K562 (cell line): ENCODE measurements at regions not wholly inside any gene's neighbourhood (a gene's known extent, or its start where the extent isn't known, plus 50 kb on each side); places are given as distances from the start of the nearest gene placed in this dataset.

Source experiments
- ATAC-seq: fragments of 200-7000 bp; cut with Tn5 transposase; 3 replicates; pipeline ENCODE4 v1.9.1; 2020; ENCODE audit warnings: moderate library complexity
- BruUV-seq: library from RNA; stranded (reverse); fragments of 400-500 nt; replicated peaks from 2 replicates; lab custom pipeline; 2021; lab: Mats Ljungman, UMichigan
- CTCF ChIA-PET: fragments of 300-600 bp; formaldehyde crosslinking; extraction: SDS; loops from one replicate; lab custom pipeline; 2021; ENCODE audit warnings: low intra/inter-chr PET ratio; lab: Yijun Ruan, JAX
- POLR2A ChIA-PET: fragments of 300-600, 350-650 bp; sonication (Branson Sonifier 250); formaldehyde crosslinking; extraction: SDS; loops from one replicate; lab custom pipeline; 2021; ENCODE audit warnings: antibody characterized with exemption, inconsistent platforms; lab: Yijun Ruan, JAX
- DNase-seq, 4 experiments: peaks; one replicate each; pipeline versions ENCODE4 v3.0.0 to v3.0.0-alpha.2; 2011 to 2018; ENCODE audit warnings: low spot score in 3 of 4, mixed read lengths in 3 of 4; ENCODE audit errors: extremely low read depth in 1 of 4
- FAIRE-seq: peaks from 2 replicates; lab custom pipeline; 2011; peaks lifted over from hg19 to GRCh38; lab: Jason Lieb, UNC
- H2AFZ ChIP-seq: 2 replicates; pipeline ENCODE4 v1.6.0; 2011; ENCODE audit warnings: low read depth, low read length, control low read depth, inconsistent platforms
- H3K27ac ChIP-seq: fragments of 200-600 bp; 3 replicates; pipeline ENCODE4 v1.8.0; 2011; ENCODE audit warnings: low read depth, mild to moderate bottlenecking, control low read depth, inconsistent platforms, low read length, moderate library complexity, mixed read lengths; ENCODE audit errors: extremely low read depth
- H3K27me3 ChIP-seq, 2 experiments: fragments of 300-600 bp in 1 of 2; 2 replicates in 1 of 2; 3 replicates in 1 of 2; pipeline versions ENCODE4 v1.6.0 to v1.8.0; 2011; ENCODE audit warnings: inconsistent platforms in 2 of 2, low read length in 2 of 2, mild to moderate bottlenecking in 1 of 2, mixed read lengths in 1 of 2, moderate library complexity in 1 of 2; ENCODE audit not compliant: control insufficient read depth in 2 of 2, insufficient read depth in 2 of 2
- H3K36me3 ChIP-seq: fragments of 300-600 bp; 3 replicates; pipeline ENCODE4 v1.8.0; 2011; ENCODE audit warnings: mild to moderate bottlenecking, low read length, inconsistent platforms; ENCODE audit not compliant: control insufficient read depth, insufficient read depth
- H3K4me1 ChIP-seq, 2 experiments: fragments of 200-600 bp in 1 of 2; replicated peaks in 1 of 2; 2 replicates in 1 of 2; 3 replicates in 1 of 2; pipeline versions ENCODE4 v1.5.1 to v1.8.0; 2011; ENCODE audit warnings: inconsistent platforms in 2 of 2, low read length in 2 of 2, mild to moderate bottlenecking in 1 of 2, mixed read lengths in 1 of 2, moderate library complexity in 1 of 2; ENCODE audit not compliant: control insufficient read depth in 2 of 2, insufficient read depth in 2 of 2
- H3K4me2 ChIP-seq: 2 replicates; pipeline ENCODE4 v1.6.1; 2011; ENCODE audit warnings: low read length, control low read depth, inconsistent platforms, mixed read lengths; ENCODE audit not compliant: insufficient read depth
- H3K4me3 ChIP-seq: fragments of 200-600 bp; sonication (generic), shearing (Covaris generic); 2 replicates; pipeline ENCODE4 v1.5.1; 2016; ENCODE audit warnings: control low read depth, inconsistent platforms
- H3K79me2 ChIP-seq: fragments of 200-600 bp; 3 replicates; pipeline ENCODE4 v1.8.0; 2011; ENCODE audit warnings: low read length, inconsistent platforms; ENCODE audit not compliant: control insufficient read depth, insufficient read depth
- H3K9ac ChIP-seq, 2 experiments: 2 replicates each; pipeline versions ENCODE4 v1.6.0 to v1.6.1; 2011; ENCODE audit warnings: low read depth in 2 of 2, low read length in 2 of 2, control low read depth in 1 of 2, inconsistent platforms in 1 of 2, mild to moderate bottlenecking in 1 of 2, mixed read lengths in 1 of 2; ENCODE audit not compliant: insufficient read depth in 1 of 2
- H3K9me1 ChIP-seq: one replicate; pipeline ENCODE4 v1.6.0; 2011; ENCODE audit warnings: inconsistent platforms, mild to moderate bottlenecking, low read length, moderate library complexity; ENCODE audit not compliant: control insufficient read depth, insufficient read depth
- H3K9me3 ChIP-seq: replicated peaks from 2 replicates; pipeline ENCODE4 v1.5.1; 2011; ENCODE audit warnings: low read depth, low read length, inconsistent platforms; ENCODE audit not compliant: control insufficient read depth, insufficient read depth
- H4K20me1 ChIP-seq: replicated peaks from 2 replicates; pipeline ENCODE4 v1.6.1; 2011; ENCODE audit warnings: low read length, inconsistent platforms, mixed read lengths; ENCODE audit not compliant: control insufficient read depth, insufficient read depth
- GATAD2A ChIP-seq: fragments of 450-650 bp; IDR thresholded peaks from 2 replicates; pipeline ENCODE4 v1.6.1; 2017
- MBD2 ChIP-seq: sonication (generic); IDR thresholded peaks from 2 replicates; pipeline ENCODE4 v1.6.1; 2016; ENCODE audit warnings: low read depth, borderline replicate concordance
- PHF21A ChIP-seq: fragments of 450-650 bp; IDR thresholded peaks from 2 replicates; pipeline ENCODE4 v1.6.1; 2017; ENCODE audit warnings: low read depth, borderline replicate concordance
- SNIP1 ChIP-seq: fragments of 450-650 bp; IDR thresholded peaks from 2 replicates; pipeline ENCODE4 v1.7.1; 2017; ENCODE audit warnings: low read depth, mild to moderate bottlenecking
- STAG1 ChIP-seq: sonication (generic); formaldehyde crosslinking; IDR thresholded peaks from 2 replicates; pipeline ENCODE4 v1.5.0; 2020; ENCODE audit warnings: missing genetic modification reagents, borderline replicate concordance
- TRIM24 ChIP-seq, 2 experiments: fragments of 450-650 bp; IDR thresholded peaks; 2 replicates each; pipeline ENCODE4 v1.6.1; 2016
- ZC3H4 ChIP-seq: sonication (generic); formaldehyde crosslinking; IDR thresholded peaks from 2 replicates; pipeline ENCODE4 v1.9.0; 2021; ENCODE audit warnings: missing genetic modification reagents, borderline replicate concordance
- ZKSCAN1 ChIP-seq: fragments of 150-350 bp; IDR thresholded peaks from 2 replicates; pipeline ENCODE4 v1.6.1; 2016; ENCODE audit warnings: low read depth, low read length
- ZNF124 ChIP-seq: sonication (generic); formaldehyde crosslinking; IDR thresholded peaks from 2 replicates; pipeline ENCODE4 v1.8.1; 2022; ENCODE audit warnings: missing genetic modification reagents
- ZNF24 ChIP-seq: fragments of 450-650 bp; IDR thresholded peaks from 2 replicates; pipeline ENCODE4 v1.6.1; 2016
- ZNF354B ChIP-seq: fragments of 250-450 bp; sonication (Bioruptor Pico); IDR thresholded peaks from 2 replicates; pipeline ENCODE4 v1.4.0; 2020
- ZNF445 ChIP-seq: fragments of 250-450 bp; sonication (Bioruptor Pico); IDR thresholded peaks from 2 replicates; pipeline ENCODE4 v1.4.0; 2020; ENCODE audit warnings: low read depth, mild to moderate bottlenecking, moderate library complexity
- ZNF75A ChIP-seq: fragments of 450-650 bp; formaldehyde crosslinking; IDR thresholded peaks from 2 replicates; pipeline ENCODE4 v1.4.0; 2020; ENCODE audit warnings: mild to moderate bottlenecking
- WGBS: fragments of 100-300 bp; shearing (Covaris generic); methylation state at CpG from one replicate; pipeline ENCODE4 v1.1.6; 2016; ENCODE audit warnings: low coverage, mixed read lengths; ENCODE audit not compliant: insufficient coverage; ENCODE audit errors: missing lambda C conversion rate; 5-methylcytosine and 5-hydroxymethylcytosine counted together
- in situ Hi-C: fragments of 300-500 bp; cut with MboI; formaldehyde crosslinking; loops from 4 replicates; pipeline ENCODE4 v1.15.0; 2018; ENCODE audit warnings: inconsistent platforms, mixed read lengths
- intact Hi-C: fragments of 100-400 bp; cut with micrococcal nuclease; formaldehyde crosslinking; loops from 2 replicates; pipeline ENCODE4 v1.14.2; 2022
- TF ChIP-seq, protein P1 (sequence below): sonication (generic); formaldehyde crosslinking; IDR thresholded peaks from 2 replicates; pipeline ENCODE4 v1.5.0; 2020; ENCODE audit warnings: missing genetic modification reagents

DNA sequence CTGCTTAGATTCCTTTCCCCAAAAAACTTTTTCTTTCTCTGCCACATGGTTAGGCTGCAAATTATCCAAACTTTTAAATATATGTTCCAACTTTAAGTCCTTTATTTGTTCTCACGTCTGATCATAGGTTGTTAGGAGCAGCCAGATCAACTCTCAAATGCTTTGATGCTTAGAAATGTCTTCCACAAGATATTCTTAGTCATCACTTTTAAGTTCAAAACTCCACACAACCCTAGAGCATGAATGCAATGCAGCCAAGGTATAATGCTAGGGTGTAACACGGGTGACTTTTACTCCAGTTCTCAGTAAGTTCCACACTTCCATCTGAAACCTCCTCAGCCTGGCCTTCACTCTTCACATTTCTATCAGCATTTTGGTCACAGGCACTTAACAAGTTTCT, 987.5 kb downstream of the DCDC2C start:
- in situ Hi-C loops (no loop called here), intact Hi-C loops (no loop called here)
- no peak overlapping the region for H3K27ac ChIP-seq
- H2AFZ ChIP-seq = no peak overlapping the region
- ChIA-PET CTCF (no interaction called here), POLR2A (no interaction called here)
- H3K9me1 ChIP-seq = no peaks in the 10 kb centered on the region
- 0% methylated on average over 2 of the region's 2 CpGs for WGBS
- H3K9ac ChIP-seq = no peak overlapping the region
- ATAC-seq (no peak), FAIRE-seq (no peak), DNase-seq (no peak)
- no peaks in the 10 kb centered on the region for H3K79me2 ChIP-seq
- H3K4me3 ChIP-seq = no peak overlapping the region
- H3K36me3 ChIP-seq = no peaks in the 10 kb centered on the region
- no peak overlapping the region for H3K4me2 ChIP-seq
- no TSS peak for BruUV-seq
- no peaks in the 10 kb centered on the region for H4K20me1 ChIP-seq
- no peaks in the 10 kb centered on the region for H3K27me3 ChIP-seq
- peaks cover 2% of the 10 kb centered on the region; the same call in 1 of the 2 replicates for H3K9me3 ChIP-seq
- TF ChIP-seq ZC3H4 (CRISPR knock-in tag) = no peak
- no peak for TF ChIP-seq TRIM24 (IDR thresholded peaks at IDR 0.05)
- TF ChIP-seq ZNF124 = no peak
- no peak for TF ChIP-seq GATAD2A
- no peak for TF ChIP-seq STAG1 (CRISPR knock-in tag)
- no peak for TF ChIP-seq MBD2
- TF ChIP-seq, protein P1, sequence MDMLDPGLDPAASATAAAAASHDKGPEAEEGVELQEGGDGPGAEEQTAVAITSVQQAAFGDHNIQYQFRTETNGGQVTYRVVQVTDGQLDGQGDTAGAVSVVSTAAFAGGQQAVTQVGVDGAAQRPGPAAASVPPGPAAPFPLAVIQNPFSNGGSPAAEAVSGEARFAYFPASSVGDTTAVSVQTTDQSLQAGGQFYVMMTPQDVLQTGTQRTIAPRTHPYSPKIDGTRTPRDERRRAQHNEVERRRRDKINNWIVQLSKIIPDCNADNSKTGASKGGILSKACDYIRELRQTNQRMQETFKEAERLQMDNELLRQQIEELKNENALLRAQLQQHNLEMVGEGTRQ (CRISPR knock-in tag) = no peak
- no peak for TF ChIP-seq ZNF354B
- TF ChIP-seq ZKSCAN1 = no peak
- TF ChIP-seq SNIP1 = no peak
- no peak for TF ChIP-seq ZNF75A (CRISPR knock-in tag)
- no peak for TF ChIP-seq PHF21A
- no peak for TF ChIP-seq ZNF24
- TF ChIP-seq ZNF445 (CRISPR knock-in tag) = no peak
- no peaks in the 10 kb centered on the region for H3K4me1 ChIP-seq
